HCT116 (cell line): ENCODE measurements at regions not wholly inside any gene's neighbourhood (a gene's known extent, or its start where the extent isn't known, plus 50 kb on each side); places are given as distances from the start of the nearest gene placed in this dataset.
"Not testable (repeated sequence)": the region's sequence is repeated elsewhere in the genome, so short reads cannot be mapped to it uniquely, and the experiment has no call there.

Experiments used
- ATAC-seq: fragments of 200-7000 bp; cut with Tn5 transposase; 2 replicates; pipeline ENCODE4 v1.9.1; 2020; ENCODE audit warnings: mild to moderate bottlenecking, moderate library complexity
- BruUV-seq: library from RNA; stranded (reverse); fragments of 400-500 nt; replicated peaks from 2 replicates; lab custom pipeline; 2021; lab: Mats Ljungman, UMichigan
- CTCF ChIA-PET: fragments of 300-600 bp; sonication (Branson Sonifier 250); formaldehyde crosslinking; loops from one replicate; lab custom pipeline; 2021; ENCODE audit warnings: antibody characterized with exemption; lab: Charles Lee
- POLR2A ChIA-PET: fragments of 300-600, 350-600 bp; sonication (Branson Sonifier 250); formaldehyde crosslinking; loops from one replicate; lab custom pipeline; 2021; ENCODE audit warnings: antibody characterized with exemption; lab: Charles Lee
- RAD21 ChIA-PET, 2 experiments: fragments of 300-600 bp; sonication (Branson Sonifier 250); formaldehyde crosslinking; loops; one replicate each; lab custom pipeline; 2023; ENCODE audit warnings: low total read pairs in 2 of 2; ENCODE audit not compliant: uncharacterized antibody in 2 of 2, unreplicated experiment in 2 of 2, low non-redundant PET in 1 of 2; lab: Charles Lee
- DNase-seq: peaks from one replicate; pipeline ENCODE4 v3.0.0-alpha.2; 2010; ENCODE audit warnings: low read depth, low spot score
- H2AFZ ChIP-seq: fragments of 200-600 bp; shearing (Covaris generic), sonication (generic); 2 replicates; pipeline ENCODE4 v1.6.1; 2017; ENCODE audit warnings: low read depth, mixed run types, mixed read lengths, antibody characterized with exemption, low read length; ENCODE audit not compliant: poor library complexity, severe bottlenecking
- H3K27ac ChIP-seq: 2 replicates; pipeline ENCODE4 v1.5.1; 2012; ENCODE audit warnings: low read depth, low read length
- H3K27me3 ChIP-seq: fragments of 200-600 bp; sonication (generic); 2 replicates; pipeline ENCODE4 v1.6.1; 2016; ENCODE audit warnings: mixed run types, low read length, mixed read lengths; ENCODE audit not compliant: insufficient read depth
- H3K36me3 ChIP-seq, 2 experiments: fragments of 200-500 bp in 1 of 2; fragments of 200-600 bp in 1 of 2; sonication (Bioruptor generic) in 1 of 2; sonication (generic) in 1 of 2; 2 replicates each; pipeline versions ENCODE4 v1.5.1 to v1.6.1; 2014 to 2016; ENCODE audit warnings: low read length in 2 of 2, inconsistent platforms in 1 of 2, mixed read lengths in 1 of 2, mixed run types in 1 of 2; ENCODE audit not compliant: insufficient read depth in 2 of 2, control insufficient read depth in 1 of 2
- H3K4me1 ChIP-seq, 2 experiments: fragments of 200-600 bp in 1 of 2; sonication (generic) in 1 of 2; 2 replicates each; pipeline versions ENCODE4 v1.5.1 to v1.6.1; 2012 to 2017; ENCODE audit warnings: low read length in 2 of 2, inconsistent platforms in 1 of 2, mild to moderate bottlenecking in 1 of 2, mixed read lengths in 1 of 2, mixed run types in 1 of 2, moderate library complexity in 1 of 2; ENCODE audit not compliant: insufficient read depth in 2 of 2, control insufficient read depth in 1 of 2
- H3K4me2 ChIP-seq: fragments of 200-600 bp; sonication (generic); 2 replicates; pipeline ENCODE4 v1.6.1; 2017; ENCODE audit warnings: mixed run types, low read length, mixed read lengths
- H3K4me3 ChIP-seq, 2 experiments: fragments of 200-600 bp in 1 of 2; sonication (generic) in 1 of 2; replicated peaks in 1 of 2; 2 replicates each; pipeline ENCODE4 v1.5.1; 2011 to 2016; ENCODE audit warnings: low read length in 2 of 2, control low read depth in 1 of 2, low read depth in 1 of 2, mild to moderate bottlenecking in 1 of 2, mixed read lengths in 1 of 2, mixed run types in 1 of 2
- H3K79me2 ChIP-seq: fragments of 200-600 bp; sonication (generic); 2 replicates; pipeline ENCODE4 v1.6.1; 2017; ENCODE audit warnings: mild to moderate bottlenecking, mixed run types, low read length, moderate library complexity, mixed read lengths; ENCODE audit not compliant: insufficient read depth
- H3K9ac ChIP-seq: fragments of 200-600 bp; sonication (generic); 2 replicates; pipeline ENCODE4 v1.6.1; 2016; ENCODE audit warnings: low read length, mixed read lengths
- H3K9me2 ChIP-seq: fragments of 200-600 bp; sonication (generic), shearing (Covaris generic); 2 replicates; pipeline ENCODE4 v1.6.1; 2017; ENCODE audit warnings: mixed run types, mild to moderate bottlenecking, moderate library complexity; ENCODE audit not compliant: insufficient read depth
- H3K9me3 ChIP-seq, 2 experiments: fragments of 200-500 bp in 1 of 2; fragments of 200-600 bp in 1 of 2; sonication (Bioruptor generic) in 1 of 2; sonication (generic) in 1 of 2; 2 replicates each; pipeline ENCODE4 v1.6.1; 2014 to 2017; ENCODE audit warnings: low read length in 2 of 2, mixed read lengths in 2 of 2, inconsistent platforms in 1 of 2, low read depth in 1 of 2, mild to moderate bottlenecking in 1 of 2, mixed run types in 1 of 2, moderate library complexity in 1 of 2; ENCODE audit not compliant: control insufficient read depth in 1 of 2, insufficient read depth in 1 of 2
- H4K20me1 ChIP-seq: fragments of 200-600 bp; sonication (generic), shearing (Covaris generic); 2 replicates; pipeline ENCODE4 v1.6.1; 2017; ENCODE audit warnings: mixed run types, mild to moderate bottlenecking, moderate library complexity; ENCODE audit not compliant: insufficient read depth
- intact Hi-C: fragments of 100-400 bp; cut with micrococcal nuclease; formaldehyde crosslinking; loops from 2 replicates; pipeline ENCODE4 v1.10.0; 2022
- TF ChIP-seq, protein P1 (sequence below), 3 experiments: fragments of 200-600 bp in 1 of 3; sonication (generic) in 1 of 3; IDR thresholded peaks in 2 of 3; conservative IDR thresholded peaks in 1 of 3; 2 replicates each; pipeline ENCODE4 v1.5.1; 2012 to 2017; ENCODE audit warnings: low read depth in 2 of 3, low read length in 2 of 3, antibody characterized with exemption in 1 of 3, borderline replicate concordance in 1 of 3, control low read depth in 1 of 3, mild to moderate bottlenecking in 1 of 3, mixed read lengths in 1 of 3, mixed run types in 1 of 3, moderate library complexity in 1 of 3; ENCODE audit not compliant: insufficient read depth in 1 of 3

DNA sequence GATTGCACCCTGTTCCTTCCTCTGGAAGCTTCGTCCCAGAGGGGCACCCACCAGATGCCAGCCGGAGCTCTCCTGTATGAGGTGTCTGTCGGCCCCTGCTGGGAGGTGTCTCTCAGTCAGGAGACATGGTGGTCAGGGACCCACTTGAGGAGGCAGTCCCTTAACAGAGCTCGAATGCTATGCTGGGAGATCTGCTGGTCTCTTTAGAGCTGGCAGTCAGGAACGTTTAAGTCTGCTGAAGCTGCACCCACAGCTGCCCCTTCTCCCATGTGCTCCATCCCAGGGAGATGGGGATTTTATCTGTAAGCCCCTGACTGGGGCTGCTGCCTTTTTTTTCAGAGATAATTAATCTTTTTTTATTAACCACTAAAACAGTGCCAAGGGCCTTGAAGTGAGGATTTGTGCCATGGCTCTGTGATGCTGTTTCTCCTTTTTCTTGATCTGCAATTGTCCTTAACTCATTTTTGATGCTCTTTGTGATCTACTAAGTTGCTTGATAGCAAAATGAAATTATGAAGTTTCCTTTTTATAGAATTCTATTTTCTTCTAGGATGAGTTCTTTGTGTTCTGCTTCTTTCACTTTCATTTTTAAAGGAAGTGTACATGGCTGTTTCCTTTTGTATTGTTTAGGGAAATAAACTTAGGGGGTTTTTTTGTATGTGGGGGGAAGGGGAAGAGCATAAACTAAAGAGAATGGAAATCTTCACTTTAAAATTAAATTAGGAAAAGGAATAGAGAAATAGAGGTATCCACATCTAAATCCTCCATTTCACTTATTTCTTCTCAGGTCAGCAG, 2275.9 kb downstream of the EPHA3 start:
- H3K4me2 ChIP-seq, H3K9ac ChIP-seq, BruUV-seq, H3K9me3 ChIP-seq, CTCF ChIA-PET, H2AFZ ChIP-seq, H3K79me2 ChIP-seq, POLR2A ChIA-PET, ATAC-seq, DNase-seq, H3K4me1 ChIP-seq, H3K9me2 ChIP-seq, H3K36me3 ChIP-seq, H3K4me3 ChIP-seq, H3K27me3 ChIP-seq, H4K20me1 ChIP-seq, intact Hi-C loops, H3K27ac ChIP-seq, RAD21 ChIA-PET: not testable (repeated sequence)

DNA sequence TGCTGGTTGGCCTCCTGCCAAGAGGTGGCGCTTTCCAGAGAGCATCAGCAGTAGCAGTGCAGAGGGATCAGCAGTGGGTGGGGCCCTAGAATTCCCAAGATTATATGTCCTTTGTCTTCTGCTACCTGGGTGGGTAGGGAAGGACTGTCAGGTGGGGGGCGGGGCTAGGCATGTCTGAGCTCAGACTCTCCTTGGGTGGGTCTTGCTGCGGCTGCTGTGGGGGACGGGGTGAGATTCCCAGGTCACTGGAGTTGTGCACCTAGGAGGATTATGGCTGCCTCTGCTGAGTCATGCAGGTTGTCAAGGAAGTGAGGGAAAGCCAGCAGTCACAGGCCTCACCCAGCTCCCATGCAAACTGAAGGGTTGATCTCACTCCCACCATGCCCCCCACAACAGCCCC, 2296.5 kb downstream of the EPHA3 start:
- RAD21 ChIA-PET, intact Hi-C loops, H3K4me2 ChIP-seq, ATAC-seq, H3K4me1 ChIP-seq, CTCF ChIA-PET, H3K9me2 ChIP-seq, H2AFZ ChIP-seq, DNase-seq, H3K4me3 ChIP-seq, H4K20me1 ChIP-seq, H3K9ac ChIP-seq, H3K27me3 ChIP-seq, H3K27ac ChIP-seq, POLR2A ChIA-PET, H3K79me2 ChIP-seq, H3K36me3 ChIP-seq, H3K9me3 ChIP-seq, BruUV-seq: not testable (repeated sequence)

DNA sequence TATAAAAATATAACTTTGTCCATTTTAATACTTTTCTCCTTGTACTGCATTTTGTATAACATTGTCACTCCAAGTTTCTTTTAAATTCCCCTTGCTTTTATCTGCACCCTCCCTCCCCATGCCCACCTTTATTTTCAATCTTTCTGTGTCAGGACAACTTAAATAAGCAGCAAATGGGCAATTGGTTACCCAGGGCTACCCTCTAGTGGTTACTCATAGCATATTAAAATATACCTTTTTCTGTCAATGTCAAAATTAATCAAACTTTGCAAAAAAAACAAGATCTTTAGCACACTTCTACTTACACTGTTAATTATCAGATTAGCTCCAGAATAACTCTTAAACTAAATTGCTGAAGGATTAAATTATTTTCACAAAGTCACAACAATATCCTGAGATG, 2334.6 kb downstream of the EPHA3 start:
- H3K36me3 ChIP-seq, POLR2A ChIA-PET, RAD21 ChIA-PET, CTCF ChIA-PET, H3K4me1 ChIP-seq, H3K4me2 ChIP-seq, H2AFZ ChIP-seq, H3K27ac ChIP-seq, H4K20me1 ChIP-seq, H3K79me2 ChIP-seq, H3K9me2 ChIP-seq, BruUV-seq, H3K9ac ChIP-seq, H3K27me3 ChIP-seq, H3K4me3 ChIP-seq, DNase-seq: not testable (repeated sequence)
- intact Hi-C loops = loop anchor here (10.0 kb wide), 1 partner anchor 1087 kb away; no protein-coding TSS in a partner anchor
- TF ChIP-seq, protein P1, sequence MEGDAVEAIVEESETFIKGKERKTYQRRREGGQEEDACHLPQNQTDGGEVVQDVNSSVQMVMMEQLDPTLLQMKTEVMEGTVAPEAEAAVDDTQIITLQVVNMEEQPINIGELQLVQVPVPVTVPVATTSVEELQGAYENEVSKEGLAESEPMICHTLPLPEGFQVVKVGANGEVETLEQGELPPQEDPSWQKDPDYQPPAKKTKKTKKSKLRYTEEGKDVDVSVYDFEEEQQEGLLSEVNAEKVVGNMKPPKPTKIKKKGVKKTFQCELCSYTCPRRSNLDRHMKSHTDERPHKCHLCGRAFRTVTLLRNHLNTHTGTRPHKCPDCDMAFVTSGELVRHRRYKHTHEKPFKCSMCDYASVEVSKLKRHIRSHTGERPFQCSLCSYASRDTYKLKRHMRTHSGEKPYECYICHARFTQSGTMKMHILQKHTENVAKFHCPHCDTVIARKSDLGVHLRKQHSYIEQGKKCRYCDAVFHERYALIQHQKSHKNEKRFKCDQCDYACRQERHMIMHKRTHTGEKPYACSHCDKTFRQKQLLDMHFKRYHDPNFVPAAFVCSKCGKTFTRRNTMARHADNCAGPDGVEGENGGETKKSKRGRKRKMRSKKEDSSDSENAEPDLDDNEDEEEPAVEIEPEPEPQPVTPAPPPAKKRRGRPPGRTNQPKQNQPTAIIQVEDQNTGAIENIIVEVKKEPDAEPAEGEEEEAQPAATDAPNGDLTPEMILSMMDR (IDR thresholded peaks at IDR 0.05 in 2 of 3, conservative IDR thresholded peaks at IDR 0.05 in 1 of 3; ENCODE audit: borderline replicate concordance in 1 of 3, insufficient read depth in 1 of 3, low read depth in 2 of 3, low read length in 2 of 3) = peak in 1 of 3 experiments; percentile 21; a peak in 2 of 6 replicates
- TF ChIP-seq, all 23 proteins: peak for 1; not testable (repeated sequence) for 22
- not testable (repeated sequence) for H3K9me3 ChIP-seq, ATAC-seq

DNA sequence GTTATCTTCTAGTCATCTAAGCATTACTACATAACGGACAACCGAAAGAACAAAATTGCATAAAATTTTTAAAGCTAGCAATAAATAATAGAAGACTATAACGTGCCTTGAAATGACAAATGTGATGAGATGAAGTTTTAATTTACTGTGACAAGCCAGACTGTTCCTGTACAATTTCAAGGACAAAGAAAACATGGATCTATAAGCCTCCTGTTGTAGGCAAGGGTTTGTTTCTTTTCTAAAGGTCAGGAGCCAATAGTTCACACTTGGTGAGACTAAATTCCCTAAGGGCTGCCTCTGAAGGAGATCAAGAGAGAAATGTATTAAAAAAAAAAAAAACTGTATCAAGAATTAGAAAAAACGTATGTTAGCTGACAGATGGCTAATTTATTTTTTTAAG, 2335.1 kb downstream of the EPHA3 start:
- H3K4me3 ChIP-seq, H3K9me2 ChIP-seq, DNase-seq, H3K4me1 ChIP-seq, BruUV-seq, RAD21 ChIA-PET, H2AFZ ChIP-seq, H3K27me3 ChIP-seq, POLR2A ChIA-PET, H3K4me2 ChIP-seq, H3K36me3 ChIP-seq, H4K20me1 ChIP-seq, H3K27ac ChIP-seq, CTCF ChIA-PET, H3K9me3 ChIP-seq, H3K79me2 ChIP-seq, ATAC-seq, H3K9ac ChIP-seq: not testable (repeated sequence)
- intact Hi-C loops = loop anchor here (10.0 kb wide), 1 partner anchor 1088 kb away; no protein-coding TSS in a partner anchor
